ENCODE measurements at regions not wholly inside any gene's neighbourhood (a gene's known extent, or its start where the extent isn't known, plus 50 kb on each side); places are given as distances from the start of the nearest gene placed in this dataset.

GRCh38 chr7:36085096-36085495 is 68.0 kb upstream of the EEPD1 start:
- TF ChIP-seq CTCF (IDR thresholded peaks at IDR 0.05) = no peak
- TF ChIP-seq EP300 (IDR thresholded peaks at IDR 0.05; ENCODE audit: borderline replicate concordance in 1 of 2, low read depth in 1 of 2, low read length in 1 of 2) = no peak
- TF ChIP-seq MAX (IDR thresholded peaks at IDR 0.05; ENCODE audit: low read depth) = no peak
- TF ChIP-seq POLR2AphosphoS5 (IDR thresholded peaks at IDR 0.05; ENCODE audit: low read depth, low read length) = no peak
- TF ChIP-seq RAD21 (IDR thresholded peaks at IDR 0.05; ENCODE audit: low read length) = no peak
- TF ChIP-seq REST (IDR thresholded peaks at IDR 0.05; ENCODE audit: low read depth, low read length) = no peak
- no peak for TF ChIP-seq ZBTB33 (IDR thresholded peaks at IDR 0.05; ENCODE audit: borderline replicate concordance, low read depth)
- TF ChIP-seq SIN3A (IDR thresholded peaks at IDR 0.05; ENCODE audit: borderline replicate concordance, low read depth, low read length) = no peak
- TF ChIP-seq TAF1 (IDR thresholded peaks at IDR 0.05; ENCODE audit: borderline replicate concordance, low read depth, low read length) = no peak
- TF ChIP-seq USF1 (IDR thresholded peaks at IDR 0.05; ENCODE audit: borderline replicate concordance, low read depth) = no peak

Measured in SK-N-SH (cell line).